ENCODE measurements at regions not wholly inside any gene's neighbourhood (a gene's known extent, or its start where the extent isn't known, plus 50 kb on each side); places are given as distances from the start of the nearest gene placed in this dataset.

DNA sequence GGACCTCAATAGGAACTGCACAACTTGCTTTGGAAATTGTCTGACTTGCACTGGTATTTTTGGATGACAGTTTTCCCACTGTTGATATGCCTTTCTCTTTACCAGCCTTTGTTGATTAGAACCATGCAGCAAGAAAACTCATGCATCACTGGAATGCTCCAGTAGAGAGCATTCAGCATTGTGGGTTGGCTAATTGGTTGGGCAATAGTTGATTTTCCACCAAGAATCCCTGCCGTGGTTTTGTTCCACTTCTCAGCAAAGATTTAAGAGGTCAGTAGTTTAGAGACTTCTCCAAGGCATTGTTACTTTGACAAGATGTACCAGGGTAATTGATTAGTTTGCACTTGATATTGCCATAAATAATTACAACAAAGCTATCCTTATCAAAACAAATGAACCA, 260.0 kb downstream of the DHX35 start:
- H3K27ac Mint-ChIP-seq (ENCODE audit: unreplicated experiment), result no peak overlapping the region
- peaks cover 30% of the 10 kb centered on the region for H3K27me3 Mint-ChIP-seq (ENCODE audit: low read depth)
- H3K9me3 Mint-ChIP-seq (ENCODE audit: low read depth), result no peaks in the 10 kb centered on the region
- no peak for DNase-seq (ENCODE audit: low spot score)
- no peak overlapping the region for H3K4me3 Mint-ChIP-seq (ENCODE audit: unreplicated experiment)
- H3K4me1 Mint-ChIP-seq (ENCODE audit: low read depth), result no peaks in the 10 kb centered on the region
- no peaks in the 10 kb centered on the region for H3K36me3 Mint-ChIP-seq (ENCODE audit: low read depth)
- no peak for TF ChIP-seq CTCF (IDR thresholded peaks at IDR 0.05)

- no peaks in the 10 kb centered on the region for H3K4me1 Mint-ChIP-seq (ENCODE audit: low read depth)
- DNase-seq (ENCODE audit: low spot score), result no peak
- H3K9me3 Mint-ChIP-seq (ENCODE audit: low read depth), result no peaks in the 10 kb centered on the region
- no peak overlapping the region for H3K4me3 Mint-ChIP-seq (ENCODE audit: unreplicated experiment)
- H3K27me3 Mint-ChIP-seq (ENCODE audit: low read depth), result peaks cover 24% of the 10 kb centered on the region
- no peaks in the 10 kb centered on the region for H3K36me3 Mint-ChIP-seq (ENCODE audit: low read depth)
- no peak overlapping the region for H3K27ac Mint-ChIP-seq (ENCODE audit: unreplicated experiment)
- no peak for TF ChIP-seq CTCF (IDR thresholded peaks at IDR 0.05)
These were observed 254.1 kb downstream of the DHX35 start for GRCh38 chr20:39216195-39216594.

DNA sequence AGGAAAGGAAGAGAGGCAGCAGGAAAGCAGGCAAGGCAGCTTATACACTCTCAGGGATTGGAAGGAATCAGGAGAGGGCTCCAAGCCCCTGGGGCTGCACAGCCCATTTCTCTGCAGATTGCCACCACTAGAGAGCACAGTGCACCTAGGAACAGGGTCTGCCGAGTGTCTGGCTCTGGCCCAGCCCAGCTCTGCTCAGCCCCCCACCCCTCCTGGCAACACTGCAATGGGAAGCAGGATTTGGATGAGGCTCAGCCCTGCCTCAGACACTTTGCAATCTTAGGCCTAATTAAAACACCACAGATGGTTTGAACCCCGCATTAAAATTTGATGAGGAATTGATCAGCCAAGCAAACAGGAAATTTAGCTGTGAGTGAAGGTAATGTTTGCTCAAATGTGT, 252.7 kb downstream of the DHX35 start:
- peaks cover 15% of the 10 kb centered on the region for H3K27me3 Mint-ChIP-seq (ENCODE audit: low read depth)
- TF ChIP-seq CTCF (IDR thresholded peaks at IDR 0.05), result no peak
- no peaks in the 10 kb centered on the region for H3K4me1 Mint-ChIP-seq (ENCODE audit: low read depth)
- no peak overlapping the region for H3K4me3 Mint-ChIP-seq (ENCODE audit: unreplicated experiment)
- H3K27ac Mint-ChIP-seq (ENCODE audit: unreplicated experiment), result no peak overlapping the region
- H3K36me3 Mint-ChIP-seq (ENCODE audit: low read depth), result no peaks in the 10 kb centered on the region
- DNase-seq (ENCODE audit: low spot score), result no peak
- H3K9me3 Mint-ChIP-seq (ENCODE audit: low read depth), result no peaks in the 10 kb centered on the region

DNA sequence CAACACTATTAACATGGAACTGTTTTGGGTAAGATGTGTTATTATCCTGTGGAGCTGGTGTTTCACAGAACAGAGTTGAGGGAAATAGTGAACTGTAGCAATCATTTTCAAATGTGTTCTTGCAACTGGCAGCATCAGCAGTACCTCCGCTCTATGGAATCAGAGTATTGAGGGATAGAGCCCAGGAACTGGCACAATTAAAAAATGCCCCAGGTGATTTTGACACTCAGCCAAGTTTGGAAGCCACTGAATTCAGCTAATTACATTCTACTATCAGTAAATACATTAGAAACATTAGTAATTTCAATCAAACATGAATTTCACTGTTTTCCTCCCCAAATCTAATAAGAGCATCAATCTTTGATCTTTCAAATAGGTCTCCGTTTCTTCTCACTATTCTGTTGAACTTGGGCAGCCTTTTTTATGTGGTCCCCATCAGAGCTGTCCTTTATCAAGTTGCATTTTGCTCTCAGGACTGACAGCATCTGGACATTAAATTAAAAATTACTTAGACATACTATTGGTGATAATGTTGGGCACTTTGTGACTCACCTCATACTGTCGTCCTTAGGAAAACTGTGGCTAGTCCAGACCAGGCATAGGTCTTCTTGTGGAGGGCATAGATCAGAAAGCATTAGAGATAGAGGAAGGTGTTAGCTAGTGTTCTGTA, 251.5 kb downstream of the DHX35 start:
- Mint-ChIP-seq H3K36me3 (ENCODE audit: low read depth) (no peaks in the 10 kb centered on the region), H3K4me1 (ENCODE audit: low read depth) (no peaks in the 10 kb centered on the region), H3K27me3 (ENCODE audit: low read depth) (peaks cover 14% of the 10 kb centered on the region), H3K4me3 (ENCODE audit: unreplicated experiment) (no peak overlapping the region), H3K9me3 (ENCODE audit: low read depth) (no peaks in the 10 kb centered on the region), H3K27ac (ENCODE audit: unreplicated experiment) (no peak overlapping the region)
- no peak for TF ChIP-seq CTCF (IDR thresholded peaks at IDR 0.05)
- DNase-seq (ENCODE audit: low spot score), result no peak

DNA sequence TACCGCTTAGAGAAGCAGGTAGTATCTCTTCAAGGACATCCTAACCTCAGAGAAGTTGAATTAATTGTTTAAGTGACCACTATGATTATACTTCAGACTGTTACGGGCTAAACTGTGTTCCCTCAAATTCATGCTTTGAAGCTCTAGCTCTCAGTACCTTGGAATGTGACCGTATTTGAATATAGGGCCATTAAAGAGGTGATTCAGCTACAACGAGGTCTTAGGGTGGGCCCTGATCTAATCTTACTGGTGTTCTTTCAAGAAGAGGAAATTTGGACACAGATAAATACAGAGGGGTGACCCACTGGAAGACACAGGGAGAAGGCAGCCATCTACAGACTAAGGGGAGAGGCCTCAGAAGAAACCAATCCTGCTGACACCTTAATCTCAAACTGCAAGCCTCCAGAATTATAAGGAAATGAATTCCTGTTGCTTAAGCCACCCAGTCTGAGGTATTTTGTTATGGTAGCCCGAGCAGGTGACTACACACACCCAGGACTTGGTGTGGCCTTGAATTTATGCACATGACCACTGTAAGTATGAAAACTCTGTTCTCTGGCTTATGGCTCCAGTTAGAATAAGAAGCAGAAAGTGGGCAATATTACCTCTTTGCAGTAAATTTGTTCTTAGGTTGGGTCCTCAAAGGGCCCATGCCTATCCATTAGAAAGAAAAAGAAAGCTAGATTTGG, 249.1 kb downstream of the DHX35 start:
- Mint-ChIP-seq H3K4me3 (ENCODE audit: unreplicated experiment) (no peak overlapping the region), H3K27me3 (ENCODE audit: low read depth) (peaks cover 14% of the 10 kb centered on the region), H3K36me3 (ENCODE audit: low read depth) (no peaks in the 10 kb centered on the region), H3K9me3 (ENCODE audit: low read depth) (no peaks in the 10 kb centered on the region), H3K27ac (ENCODE audit: unreplicated experiment) (no peak overlapping the region), H3K4me1 (ENCODE audit: low read depth) (no peaks in the 10 kb centered on the region)
- no peak for TF ChIP-seq CTCF (IDR thresholded peaks at IDR 0.05)
- DNase-seq (ENCODE audit: low spot score), result no peak

Measured in chondrocyte (in vitro differentiated cells).